Left ventricle myocardium inferior (tissue), 1 donor: ENCODE measurements at regions not wholly inside any gene's neighbourhood (a gene's known extent, or its start where the extent isn't known, plus 50 kb on each side); places are given as distances from the start of the nearest gene placed in this dataset.

Source experiments
- DNase-seq: peaks from one replicate; pipeline ENCODE4 v3.0.0-alpha.2; 2020
- H3K27ac ChIP-seq: fragments of 200-600 bp; replicated peaks from 2 replicates; pipeline ENCODE4 v1.8.0; 2021
- H3K27me3 ChIP-seq: fragments of 200-600 bp; 2 replicates; pipeline ENCODE4 v1.8.0; 2021; ENCODE audit warnings: low read depth
- H3K36me3 ChIP-seq: fragments of 200-600 bp; 2 replicates; pipeline ENCODE4 v1.8.0; 2021
- H3K4me1 ChIP-seq: fragments of 200-600 bp; 2 replicates; pipeline ENCODE4 v1.8.0; 2021
- H3K4me3 ChIP-seq: fragments of 200-600 bp; 2 replicates; pipeline ENCODE4 v1.8.0; 2021; ENCODE audit warnings: mild to moderate bottlenecking, moderate library complexity
- H3K9me3 ChIP-seq: fragments of 200-600 bp; replicated peaks from 2 replicates; pipeline ENCODE4 v1.8.0; 2021
- CTCF ChIP-seq: fragments of 200-600 bp; IDR thresholded peaks from 2 replicates; pipeline ENCODE4 v1.8.0; 2021; ENCODE audit warnings: antibody characterized with exemption, mild to moderate bottlenecking, borderline replicate concordance
- intact Hi-C: fragments of 100-400 bp; cut with micrococcal nuclease; formaldehyde crosslinking; loops from one replicate; pipeline ENCODE4 v1.11.0; 2022
- donor health status: DM: no; HTN: yes; CAD: no; lungs with severe emphysema.

- no peak for TF ChIP-seq CTCF
- DNase-seq: no peak
- H3K27me3 ChIP-seq: no peaks in the 10 kb centered on the region
- no peak overlapping the region for H3K27ac ChIP-seq
- intact Hi-C loops: no loop called here
- no peaks in the 10 kb centered on the region for H3K36me3 ChIP-seq
- H3K4me3 ChIP-seq: no peak overlapping the region
- H3K4me1 ChIP-seq: no peaks in the 10 kb centered on the region
- H3K9me3 ChIP-seq: peaks cover 30% of the 10 kb centered on the region
These were observed 399.0 kb upstream of the CNTN5 start for GRCh38 chr11:98621767-98622166.

- H3K36me3 ChIP-seq: no peaks in the 10 kb centered on the region
- no peaks in the 10 kb centered on the region for H3K27me3 ChIP-seq
These were observed 395.2 kb upstream of the CNTN5 start for GRCh38 chr11:98625526-98625925.

GRCh38 chr11:98630736-98631135, 390.0 kb upstream of the CNTN5 start:
- H3K36me3 ChIP-seq: no peaks in the 10 kb centered on the region
- H3K9me3 ChIP-seq: no peaks in the 10 kb centered on the region
- no peak for DNase-seq
- H3K4me1 ChIP-seq: no peaks in the 10 kb centered on the region
- H3K4me3 ChIP-seq: no peak overlapping the region
- H3K27me3 ChIP-seq: no peaks in the 10 kb centered on the region
- intact Hi-C loops: no loop called here
- TF ChIP-seq CTCF: no peak
- H3K27ac ChIP-seq: no peak overlapping the region

More at GRCh38 chr11:98625526-98625925, 395.2 kb upstream of the CNTN5 start:
- no peak for TF ChIP-seq CTCF
- DNase-seq: no peak
- Histone ChIP-seq H3K9me3 (peaks cover 7% of the 10 kb centered on the region), H3K27ac (no peak overlapping the region), H3K4me1 (no peaks in the 10 kb centered on the region), H3K4me3 (no peak overlapping the region)
- intact Hi-C loops: no loop called here

GRCh38 chr11:98657711-98658110, 363.0 kb upstream of the CNTN5 start:
- intact Hi-C loops: no loop called here

GRCh38 chr11:98659431-98659830, 361.3 kb upstream of the CNTN5 start:
- H3K9me3 ChIP-seq: peaks cover 4% of the 10 kb centered on the region
- no peak for TF ChIP-seq CTCF
- no peak for DNase-seq
- no peak overlapping the region for H3K27ac ChIP-seq
- no peak overlapping the region for H3K4me3 ChIP-seq
- no peaks in the 10 kb centered on the region for H3K4me1 ChIP-seq
- intact Hi-C loops: no loop called here
- H3K27me3 ChIP-seq: no peaks in the 10 kb centered on the region
- H3K36me3 ChIP-seq: no peaks in the 10 kb centered on the region

More at GRCh38 chr11:98657711-98658110, 363.0 kb upstream of the CNTN5 start:
- no peak for DNase-seq
- Histone ChIP-seq H3K27ac (no peak overlapping the region), H3K4me1 (no peaks in the 10 kb centered on the region), H3K9me3 (peaks cover 4% of the 10 kb centered on the region), H3K27me3 (no peaks in the 10 kb centered on the region), H3K4me3 (no peak overlapping the region), H3K36me3 (no peaks in the 10 kb centered on the region)
- no peak for TF ChIP-seq CTCF

GRCh38 chr11:98674390-98674789, 346.4 kb upstream of the CNTN5 start:
- no peak for TF ChIP-seq CTCF
- H3K27ac ChIP-seq: no peak overlapping the region
- no peaks in the 10 kb centered on the region for H3K36me3 ChIP-seq
- H3K4me3 ChIP-seq: no peak overlapping the region
- H3K9me3 ChIP-seq: peaks cover 25% of the 10 kb centered on the region
- no peaks in the 10 kb centered on the region for H3K27me3 ChIP-seq
- H3K4me1 ChIP-seq: no peaks in the 10 kb centered on the region
- intact Hi-C loops: no loop called here
- DNase-seq: no peak
